GM12801 (cell line): ENCODE measurements at regions not wholly inside any gene's neighbourhood (a gene's known extent, or its start where the extent isn't known, plus 50 kb on each side); places are given as distances from the start of the nearest gene placed in this dataset.

ENCODE experiments used
- CTCF ChIP-seq: IDR thresholded peaks from one replicate; pipeline ENCODE4 v1.5.1; 2011; ENCODE audit warnings: control low read depth; ENCODE audit not compliant: insufficient read length; ENCODE audit errors: extremely low read depth

- TF ChIP-seq CTCF: no peak
These were observed 181.7 kb upstream of the ASIC2 start for GRCh38 chr17:33474789-33475188.

GRCh38 chr17:33475594-33475993 lies 182.5 kb upstream of the ASIC2 start:
- TF ChIP-seq CTCF: no peak

GRCh38 chr17:33481652-33482051 lies 188.6 kb upstream of the ASIC2 start:
- no peak for TF ChIP-seq CTCF

GRCh38 chr17:33482636-33483035 lies 189.5 kb upstream of the ASIC2 start:
- no peak for TF ChIP-seq CTCF

- no peak for TF ChIP-seq CTCF
These were observed 191.5 kb upstream of the ASIC2 start for GRCh38 chr17:33484559-33484958.

GRCh38 chr17:33486135-33486885 lies 193.2 kb upstream of the ASIC2 start:
- no peak for TF ChIP-seq CTCF

- no peak for TF ChIP-seq CTCF
These were observed 194.2 kb upstream of the ASIC2 start for GRCh38 chr17:33487187-33487879.
